SU-DHL-6 (cell line): ENCODE measurements at regions not wholly inside any gene's neighbourhood (a gene's known extent, or its start where the extent isn't known, plus 50 kb on each side); places are given as distances from the start of the nearest gene placed in this dataset.

Source experiments
- CTCF ChIP-seq: fragments of 200-600 bp; sonication (generic); IDR thresholded peaks from one replicate; pipeline ENCODE4 v1.5.1; 2017; ENCODE audit warnings: antibody characterized with exemption, mild to moderate bottlenecking, low read length, moderate library complexity; ENCODE audit not compliant: insufficient read depth, poor library complexity, severe bottlenecking
- EZH2phosphoT487 ChIP-seq: fragments of 200-600 bp; sonication (generic), shearing (Covaris generic); conservative IDR thresholded peaks from 2 replicates; pipeline ENCODE4 v1.6.1; 2018; ENCODE audit warnings: mild to moderate bottlenecking, antibody characterized with exemption, low read length, moderate library complexity, mixed read lengths

DNA sequence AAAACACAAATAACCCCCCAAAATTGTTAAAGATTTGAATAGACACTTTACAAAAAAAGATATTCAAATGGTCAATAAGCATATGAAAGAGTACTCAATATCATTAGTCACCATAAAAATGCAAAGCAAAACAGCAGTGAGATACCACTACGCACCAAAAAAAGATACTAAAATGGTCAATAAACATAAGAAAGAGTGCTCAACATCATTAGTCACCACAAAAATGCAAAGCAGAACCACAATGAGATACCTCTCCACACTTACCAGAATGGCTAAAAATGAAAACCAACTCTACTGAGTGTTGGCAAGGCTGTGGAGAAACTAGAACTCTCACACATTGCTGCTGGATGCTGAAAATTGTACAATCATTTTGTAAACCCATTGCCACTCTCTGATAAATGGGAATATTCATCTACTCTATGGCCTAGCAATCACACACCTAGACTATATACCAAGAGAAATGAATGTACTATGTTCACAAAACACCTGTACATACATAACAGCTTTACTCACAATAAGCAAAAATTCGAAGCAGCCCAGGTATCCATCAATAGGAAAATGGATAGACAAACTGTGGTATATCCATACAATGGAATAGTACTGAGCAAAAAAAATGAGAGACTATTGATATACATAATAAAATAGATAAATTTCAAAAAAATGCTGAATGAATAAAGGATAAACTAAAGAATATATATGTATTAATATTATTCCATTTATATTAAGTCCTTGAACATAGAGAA, 205.0 kb upstream of the DAPK1 start:
- TF ChIP-seq CTCF = no peak
- no peak for TF ChIP-seq EZH2phosphoT487
